ENCODE measurements at regions not wholly inside any gene's neighbourhood (a gene's known extent, or its start where the extent isn't known, plus 50 kb on each side); places are given as distances from the start of the nearest gene placed in this dataset.

- H2AFZ ChIP-seq (ENCODE audit: low read depth, low read length): no peak overlapping the region
- no peak for DNase-seq
- H3K27ac ChIP-seq (ENCODE audit: low read length, poor library complexity, severe bottlenecking): no peak overlapping the region
- no peak overlapping the region for H3K4me3 ChIP-seq (ENCODE audit: insufficient read depth in 1 of 2, low read depth in 1 of 2, low read length in 2 of 2)
- H3K4me1 ChIP-seq (ENCODE audit: control insufficient read depth, insufficient read depth, low read depth, low read length): no peaks in the 10 kb centered on the region
- H3K4ac ChIP-seq (ENCODE audit: low read depth in 1 of 2, low read length in 2 of 2): no peak overlapping the region
- H3K9me3 ChIP-seq (ENCODE audit: control insufficient read depth, low read length): no peaks in the 10 kb centered on the region
- H2AK5ac ChIP-seq (ENCODE audit: low read length, severe bottlenecking): no peak overlapping the region
- no peak overlapping the region for H3K14ac ChIP-seq (ENCODE audit: low read length in 2 of 2)
- H2BK15ac ChIP-seq (ENCODE audit: low read depth, poor library complexity, severe bottlenecking): no peak overlapping the region
- no peak overlapping the region for H2BK5ac ChIP-seq (ENCODE audit: low read depth, low read length, poor library complexity, severe bottlenecking)
- WGBS: 90% methylated on average over 1 of the region's 2 CpGs
- no peaks in the 10 kb centered on the region for H3K27me3 ChIP-seq (ENCODE audit: control insufficient read depth in 1 of 2, insufficient read depth in 1 of 2, low read length in 2 of 2)
- no peaks in the 10 kb centered on the region for H3K36me3 ChIP-seq (ENCODE audit: control insufficient read depth in 1 of 2, insufficient read depth in 2 of 2, low read depth in 1 of 2, low read length in 2 of 2)
- H3K9ac ChIP-seq (ENCODE audit: low read length): no peak overlapping the region
- no peak overlapping the region for H2BK12ac ChIP-seq (ENCODE audit: low read length in 2 of 2)
- H3K4me2 ChIP-seq (ENCODE audit: low read length, poor library complexity, severe bottlenecking): no peak overlapping the region
- H4K8ac ChIP-seq (ENCODE audit: low read length): no peak overlapping the region
- no peak overlapping the region for H4K91ac ChIP-seq (ENCODE audit: low read length)
- H3K79me1 ChIP-seq (replicated peaks; ENCODE audit: low read length, poor library complexity, severe bottlenecking): no peaks in the 10 kb centered on the region
- no peak overlapping the region for H2BK120ac ChIP-seq (ENCODE audit: low read depth, low read length)
- no peak overlapping the region for H3K18ac ChIP-seq (ENCODE audit: low read depth in 1 of 2, low read length in 2 of 2)
- H3K23ac ChIP-seq (ENCODE audit: low read length in 2 of 2): no peak overlapping the region
These were observed 1086.9 kb downstream of the PCDH7 start for GRCh38 chr4:31807036-31807435.

- H3K9ac ChIP-seq (ENCODE audit: low read length): no peak overlapping the region
These were observed 1124.2 kb downstream of the PCDH7 start for GRCh38 chr4:31844350-31844749.

GRCh38 chr4:31851946-31852345 lies 1131.8 kb downstream of the PCDH7 start:
- no peaks in the 10 kb centered on the region for H3K4me1 ChIP-seq (ENCODE audit: control insufficient read depth, insufficient read depth, low read depth, low read length)
- no peak overlapping the region for H2AK5ac ChIP-seq (ENCODE audit: low read length, severe bottlenecking)
- DNase-seq: no peak
- no peak overlapping the region for H3K4me3 ChIP-seq (ENCODE audit: insufficient read depth in 1 of 2, low read depth in 1 of 2, low read length in 2 of 2)
- no peak overlapping the region for H3K23ac ChIP-seq (ENCODE audit: low read length in 2 of 2)
- no peaks in the 10 kb centered on the region for H3K27me3 ChIP-seq (ENCODE audit: control insufficient read depth in 1 of 2, insufficient read depth in 1 of 2, low read length in 2 of 2)
- no peak overlapping the region for H3K4me2 ChIP-seq (ENCODE audit: low read length, poor library complexity, severe bottlenecking)
- no peak overlapping the region for H2BK15ac ChIP-seq (ENCODE audit: low read depth, poor library complexity, severe bottlenecking)
- H3K14ac ChIP-seq (ENCODE audit: low read length in 2 of 2): no peak overlapping the region
- no peak overlapping the region for H4K8ac ChIP-seq (ENCODE audit: low read length)
- H4K91ac ChIP-seq (ENCODE audit: low read length): no peak overlapping the region
- H2AFZ ChIP-seq (ENCODE audit: low read depth, low read length): no peak overlapping the region
- no peaks in the 10 kb centered on the region for H3K36me3 ChIP-seq (ENCODE audit: control insufficient read depth in 1 of 2, insufficient read depth in 2 of 2, low read depth in 1 of 2, low read length in 2 of 2)
- WGBS: 69% methylated on average over 2 of the region's 2 CpGs
- H3K79me1 ChIP-seq (replicated peaks; ENCODE audit: low read length, poor library complexity, severe bottlenecking): no peaks in the 10 kb centered on the region
- H3K9ac ChIP-seq (ENCODE audit: low read length): no peak overlapping the region
- peaks cover 22% of the 10 kb centered on the region for H3K9me3 ChIP-seq (ENCODE audit: control insufficient read depth, low read length)
- H2BK120ac ChIP-seq (ENCODE audit: low read depth, low read length): no peak overlapping the region
- H2BK5ac ChIP-seq (ENCODE audit: low read depth, low read length, poor library complexity, severe bottlenecking): no peak overlapping the region
- no peak overlapping the region for H3K4ac ChIP-seq (ENCODE audit: low read depth in 1 of 2, low read length in 2 of 2)
- H3K27ac ChIP-seq (ENCODE audit: low read length, poor library complexity, severe bottlenecking): no peak overlapping the region
- H2BK12ac ChIP-seq (ENCODE audit: low read length in 2 of 2): no peak overlapping the region
- no peak overlapping the region for H3K18ac ChIP-seq (ENCODE audit: low read depth in 1 of 2, low read length in 2 of 2)

More at GRCh38 chr4:31844350-31844749, 1124.2 kb downstream of the PCDH7 start:
- no peak for DNase-seq
- H3K23ac ChIP-seq (ENCODE audit: low read length in 2 of 2): no peak overlapping the region
- H3K27ac ChIP-seq (ENCODE audit: low read length, poor library complexity, severe bottlenecking): no peak overlapping the region
- H3K18ac ChIP-seq (ENCODE audit: low read depth in 1 of 2, low read length in 2 of 2): no peak overlapping the region
- no peak overlapping the region for H2BK15ac ChIP-seq (ENCODE audit: low read depth, poor library complexity, severe bottlenecking)
- no peak overlapping the region for H3K4ac ChIP-seq (ENCODE audit: low read depth in 1 of 2, low read length in 2 of 2)
- H3K14ac ChIP-seq (ENCODE audit: low read length in 2 of 2): no peak overlapping the region
- no CpG with 5 or more reads among the region's 1 CpG for WGBS
- no peaks in the 10 kb centered on the region for H3K27me3 ChIP-seq (ENCODE audit: control insufficient read depth in 1 of 2, insufficient read depth in 1 of 2, low read length in 2 of 2)
- H3K9me3 ChIP-seq (ENCODE audit: control insufficient read depth, low read length): peaks cover 32% of the 10 kb centered on the region
- H3K4me2 ChIP-seq (ENCODE audit: low read length, poor library complexity, severe bottlenecking): no peak overlapping the region
- H4K91ac ChIP-seq (ENCODE audit: low read length): no peak overlapping the region
- H3K79me1 ChIP-seq (replicated peaks; ENCODE audit: low read length, poor library complexity, severe bottlenecking): no peaks in the 10 kb centered on the region
- H3K4me1 ChIP-seq (ENCODE audit: control insufficient read depth, insufficient read depth, low read depth, low read length): no peaks in the 10 kb centered on the region
- H3K4me3 ChIP-seq (ENCODE audit: insufficient read depth in 1 of 2, low read depth in 1 of 2, low read length in 2 of 2): no peak overlapping the region
- no peak overlapping the region for H4K8ac ChIP-seq (ENCODE audit: low read length)
- no peak overlapping the region for H2AFZ ChIP-seq (ENCODE audit: low read depth, low read length)
- no peak overlapping the region for H2BK120ac ChIP-seq (ENCODE audit: low read depth, low read length)
- no peak overlapping the region for H2AK5ac ChIP-seq (ENCODE audit: low read length, severe bottlenecking)
- no peaks in the 10 kb centered on the region for H3K36me3 ChIP-seq (ENCODE audit: control insufficient read depth in 1 of 2, insufficient read depth in 2 of 2, low read depth in 1 of 2, low read length in 2 of 2)
- no peak overlapping the region for H2BK5ac ChIP-seq (ENCODE audit: low read depth, low read length, poor library complexity, severe bottlenecking)
- no peak overlapping the region for H2BK12ac ChIP-seq (ENCODE audit: low read length in 2 of 2)

GRCh38 chr4:31877429-31877828 lies 1157.3 kb downstream of the PCDH7 start:
- H3K23ac ChIP-seq (ENCODE audit: low read length in 2 of 2): no peak overlapping the region
- H3K36me3 ChIP-seq (ENCODE audit: control insufficient read depth in 1 of 2, insufficient read depth in 2 of 2, low read depth in 1 of 2, low read length in 2 of 2): no peaks in the 10 kb centered on the region
- no peaks in the 10 kb centered on the region for H3K9me3 ChIP-seq (ENCODE audit: control insufficient read depth, low read length)
- no peak overlapping the region for H2BK120ac ChIP-seq (ENCODE audit: low read depth, low read length)
- no peaks in the 10 kb centered on the region for H3K27me3 ChIP-seq (ENCODE audit: control insufficient read depth in 1 of 2, insufficient read depth in 1 of 2, low read length in 2 of 2)
- no peak overlapping the region for H2BK15ac ChIP-seq (ENCODE audit: low read depth, poor library complexity, severe bottlenecking)
- H3K27ac ChIP-seq (ENCODE audit: low read length, poor library complexity, severe bottlenecking): no peak overlapping the region
- no peak overlapping the region for H3K18ac ChIP-seq (ENCODE audit: low read depth in 1 of 2, low read length in 2 of 2)
- H3K14ac ChIP-seq (ENCODE audit: low read length in 2 of 2): no peak overlapping the region
- no peak overlapping the region for H2AFZ ChIP-seq (ENCODE audit: low read depth, low read length)
- H3K9ac ChIP-seq (ENCODE audit: low read length): no peak overlapping the region
- no peak overlapping the region for H2BK12ac ChIP-seq (ENCODE audit: low read length in 2 of 2)
- H3K79me1 ChIP-seq (replicated peaks; ENCODE audit: low read length, poor library complexity, severe bottlenecking): no peaks in the 10 kb centered on the region
- DNase-seq: no peak
- H3K4me3 ChIP-seq (ENCODE audit: insufficient read depth in 1 of 2, low read depth in 1 of 2, low read length in 2 of 2): no peak overlapping the region
- no peak overlapping the region for H4K91ac ChIP-seq (ENCODE audit: low read length)
- H2AK5ac ChIP-seq (ENCODE audit: low read length, severe bottlenecking): no peak overlapping the region
- no peak overlapping the region for H4K8ac ChIP-seq (ENCODE audit: low read length)
- H3K4ac ChIP-seq (ENCODE audit: low read depth in 1 of 2, low read length in 2 of 2): no peak overlapping the region
- H3K4me1 ChIP-seq (ENCODE audit: control insufficient read depth, insufficient read depth, low read depth, low read length): no peaks in the 10 kb centered on the region
- 100% methylated on average over 1 of the region's 2 CpGs for WGBS
- H3K4me2 ChIP-seq (ENCODE audit: low read length, poor library complexity, severe bottlenecking): no peak overlapping the region
- H2BK5ac ChIP-seq (ENCODE audit: low read depth, low read length, poor library complexity, severe bottlenecking): no peak overlapping the region
